ENCODE measurements at regions not wholly inside any gene's neighbourhood (a gene's known extent, or its start where the extent isn't known, plus 50 kb on each side); places are given as distances from the start of the nearest gene placed in this dataset.

DNA sequence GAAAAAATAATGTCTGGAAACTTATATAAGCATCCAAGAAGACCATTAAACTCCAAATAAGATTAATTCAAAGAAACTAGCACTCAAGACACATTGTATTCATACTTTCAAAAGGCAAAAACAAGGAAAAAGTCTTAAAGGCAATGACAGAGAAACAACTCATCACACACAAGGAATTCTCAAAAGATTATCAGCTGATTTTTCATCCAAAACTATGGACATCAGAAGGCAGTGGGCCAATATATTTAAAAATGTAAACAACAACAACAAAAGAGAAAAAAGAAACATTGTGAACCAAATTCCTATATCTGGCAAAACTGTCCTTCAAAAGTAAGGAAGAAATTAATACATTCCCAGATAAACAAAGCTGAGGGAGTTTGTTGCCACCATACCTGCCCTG is 711.4 kb upstream of the GALNTL6 start:
- H3K4me2 ChIP-seq (ENCODE audit: control insufficient read depth, extremely low read depth, insufficient read depth, low read depth, low read length), result no peak overlapping the region
- H2AFZ ChIP-seq (ENCODE audit: control insufficient read depth, low read length), result no peak overlapping the region
- H4K20me1 ChIP-seq (ENCODE audit: control insufficient read depth, extremely low read depth, insufficient read depth, low read length), result no peaks in the 10 kb centered on the region
- no peaks in the 10 kb centered on the region for H3K9me1 ChIP-seq (ENCODE audit: control insufficient read depth, extremely low read depth, insufficient read depth, low read length)
- H3K27ac ChIP-seq (ENCODE audit: control insufficient read depth, insufficient read depth, low read length), result no peak overlapping the region
- no peaks in the 10 kb centered on the region for H3K4me1 ChIP-seq (ENCODE audit: control insufficient read depth, extremely low read depth, insufficient read depth, low read length)
- no peaks in the 10 kb centered on the region for H3K9me3 ChIP-seq (ENCODE audit: control insufficient read depth, low read depth, low read length)
- no peaks in the 10 kb centered on the region for H3K27me3 ChIP-seq (ENCODE audit: control insufficient read depth, extremely low read depth, insufficient read depth, low read length)
- H3K79me2 ChIP-seq (ENCODE audit: control insufficient read depth, insufficient read depth, low read length), result no peaks in the 10 kb centered on the region
- H3K36me3 ChIP-seq (ENCODE audit: control insufficient read depth in 2 of 2, extremely low read depth in 1 of 2, insufficient read depth in 2 of 2, low read length in 2 of 2), result no peaks in the 10 kb centered on the region
- TF ChIP-seq, protein P1, sequence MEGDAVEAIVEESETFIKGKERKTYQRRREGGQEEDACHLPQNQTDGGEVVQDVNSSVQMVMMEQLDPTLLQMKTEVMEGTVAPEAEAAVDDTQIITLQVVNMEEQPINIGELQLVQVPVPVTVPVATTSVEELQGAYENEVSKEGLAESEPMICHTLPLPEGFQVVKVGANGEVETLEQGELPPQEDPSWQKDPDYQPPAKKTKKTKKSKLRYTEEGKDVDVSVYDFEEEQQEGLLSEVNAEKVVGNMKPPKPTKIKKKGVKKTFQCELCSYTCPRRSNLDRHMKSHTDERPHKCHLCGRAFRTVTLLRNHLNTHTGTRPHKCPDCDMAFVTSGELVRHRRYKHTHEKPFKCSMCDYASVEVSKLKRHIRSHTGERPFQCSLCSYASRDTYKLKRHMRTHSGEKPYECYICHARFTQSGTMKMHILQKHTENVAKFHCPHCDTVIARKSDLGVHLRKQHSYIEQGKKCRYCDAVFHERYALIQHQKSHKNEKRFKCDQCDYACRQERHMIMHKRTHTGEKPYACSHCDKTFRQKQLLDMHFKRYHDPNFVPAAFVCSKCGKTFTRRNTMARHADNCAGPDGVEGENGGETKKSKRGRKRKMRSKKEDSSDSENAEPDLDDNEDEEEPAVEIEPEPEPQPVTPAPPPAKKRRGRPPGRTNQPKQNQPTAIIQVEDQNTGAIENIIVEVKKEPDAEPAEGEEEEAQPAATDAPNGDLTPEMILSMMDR (optimal IDR thresholded peaks at IDR 0.05 in 1 of 3, IDR thresholded peaks at IDR 0.05 in 1 of 3, conservative IDR thresholded peaks at IDR 0.05 in 1 of 3; ENCODE audit: extremely low read depth in 1 of 3, insufficient read depth in 2 of 3, low read length in 3 of 3), result no peak
- TF ChIP-seq EZH2 (IDR thresholded peaks at IDR 0.05; ENCODE audit: low read length), result no peak
- dilution Hi-C loops (cut with MboI; ENCODE audit: extremely low pct_ligation_motif_present, low sequenced_read_pairs), result no loop called here
- DNase-seq (ENCODE audit: low read depth, low spot score) (no peak), FAIRE-seq (no peak)
- H3K9ac ChIP-seq (ENCODE audit: control insufficient read depth, extremely low read depth, insufficient read depth, low read length), result no peak overlapping the region
- H3K4me3 ChIP-seq (ENCODE audit: control insufficient read depth in 2 of 3, extremely low read depth in 1 of 3, insufficient read depth in 2 of 3, low read depth in 1 of 3, low read length in 3 of 3), result no peak overlapping the region

DNA sequence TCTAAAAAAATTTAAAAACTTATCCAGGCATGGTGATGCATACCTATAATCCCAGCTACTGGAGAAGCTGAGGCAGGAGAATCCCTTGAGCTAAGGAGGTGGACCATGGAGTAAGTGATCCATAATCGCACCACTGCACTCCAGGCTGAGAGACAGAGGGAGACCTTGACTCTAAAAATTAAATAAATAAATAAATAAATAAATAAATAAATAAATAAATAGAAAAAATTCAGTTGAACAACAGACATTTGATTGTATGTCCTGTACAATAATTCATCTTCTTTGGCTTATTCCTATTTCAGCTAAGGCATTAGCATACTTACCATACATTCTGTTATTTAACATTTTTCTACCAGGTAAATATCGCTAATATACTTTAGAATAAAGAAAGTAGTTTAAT is 726.1 kb upstream of the GALNTL6 start:
- Histone ChIP-seq H3K9me3 (ENCODE audit: control insufficient read depth, low read depth, low read length) (no peaks in the 10 kb centered on the region), H2AFZ (ENCODE audit: control insufficient read depth, low read length) (no peak overlapping the region), H3K4me1 (ENCODE audit: control insufficient read depth, extremely low read depth, insufficient read depth, low read length) (no peaks in the 10 kb centered on the region), H3K27me3 (ENCODE audit: control insufficient read depth, extremely low read depth, insufficient read depth, low read length) (no peaks in the 10 kb centered on the region), H3K9me1 (ENCODE audit: control insufficient read depth, extremely low read depth, insufficient read depth, low read length) (no peaks in the 10 kb centered on the region), H4K20me1 (ENCODE audit: control insufficient read depth, extremely low read depth, insufficient read depth, low read length) (no peaks in the 10 kb centered on the region), H3K36me3 (ENCODE audit: control insufficient read depth in 2 of 2, extremely low read depth in 1 of 2, insufficient read depth in 2 of 2, low read length in 2 of 2) (no peaks in the 10 kb centered on the region), H3K9ac (ENCODE audit: control insufficient read depth, extremely low read depth, insufficient read depth, low read length) (no peak overlapping the region), H3K79me2 (ENCODE audit: control insufficient read depth, insufficient read depth, low read length) (no peaks in the 10 kb centered on the region), H3K27ac (ENCODE audit: control insufficient read depth, insufficient read depth, low read length) (no peak overlapping the region), H3K4me3 (ENCODE audit: control insufficient read depth in 2 of 3, extremely low read depth in 1 of 3, insufficient read depth in 2 of 3, low read depth in 1 of 3, low read length in 3 of 3) (no peak overlapping the region), H3K4me2 (ENCODE audit: control insufficient read depth, extremely low read depth, insufficient read depth, low read depth, low read length) (no peak overlapping the region)
- FAIRE-seq (no peak), DNase-seq (ENCODE audit: low read depth, low spot score) (no peak)
- dilution Hi-C loops (cut with MboI; ENCODE audit: extremely low pct_ligation_motif_present, low sequenced_read_pairs), result no loop called here
- TF ChIP-seq, protein P1 (optimal IDR thresholded peaks at IDR 0.05 in 1 of 3, IDR thresholded peaks at IDR 0.05 in 1 of 3, conservative IDR thresholded peaks at IDR 0.05 in 1 of 3; ENCODE audit: extremely low read depth in 1 of 3, insufficient read depth in 2 of 3, low read length in 3 of 3), result no peak
